WTC11 (cell line): ENCODE measurements at regions not wholly inside any gene's neighbourhood (a gene's known extent, or its start where the extent isn't known, plus 50 kb on each side); places are given as distances from the start of the nearest gene placed in this dataset.

Experiments used
- ATAC-seq: fragments of 200-7000 bp; cut with Tn5 transposase; 2 replicates; pipeline ENCODE4 v1.10.0; 2021; ENCODE audit warnings: mild to moderate bottlenecking, moderate library complexity
- CTCF ChIA-PET: fragments of 300-600 bp; sonication (Branson Sonifier 250); formaldehyde crosslinking; loops from one replicate; lab custom pipeline; 2021; ENCODE audit warnings: antibody characterized with exemption; lab: Charles Lee
- POLR2A ChIA-PET: fragments of 350-600 bp; sonication (Branson Sonifier 250); formaldehyde crosslinking; loops from one replicate; lab custom pipeline; 2021; ENCODE audit warnings: antibody characterized with exemption; lab: Charles Lee
- DNase-seq: peaks from one replicate; pipeline ENCODE4 v3.0.0; 2021; ENCODE audit warnings: low spot score
- H3K27ac Mint-ChIP-seq: 2 replicates; pipeline ENCODE4 v1.8.0; 2021; ENCODE audit warnings: mixed read lengths
- H3K27me3 Mint-ChIP-seq: 2 replicates; pipeline ENCODE4 v1.8.0; 2021; ENCODE audit warnings: low read depth, mild to moderate bottlenecking, moderate library complexity, mixed read lengths
- H3K36me3 Mint-ChIP-seq: 2 replicates; pipeline ENCODE4 v1.8.0; 2021; ENCODE audit warnings: mixed read lengths
- H3K4me1 Mint-ChIP-seq: 2 replicates; pipeline ENCODE4 v1.8.0; 2022; ENCODE audit warnings: mixed read lengths
- H3K4me3 Mint-ChIP-seq: 2 replicates; pipeline ENCODE4 v1.8.0; 2021; ENCODE audit warnings: mild to moderate bottlenecking, moderate library complexity, mixed read lengths
- H3K9me3 Mint-ChIP-seq: 2 replicates; pipeline ENCODE4 v1.8.0; 2021; ENCODE audit warnings: mixed read lengths
- CREM ChIP-seq: sonication (generic); formaldehyde crosslinking; IDR thresholded peaks from 2 replicates; pipeline ENCODE4 v1.8.1; 2022; ENCODE audit warnings: mild to moderate bottlenecking, missing genetic modification reagents, moderate library complexity
- ELF4 ChIP-seq: sonication (generic); formaldehyde crosslinking; IDR thresholded peaks from 2 replicates; pipeline ENCODE4 v1.8.1; 2022; ENCODE audit warnings: low read depth, mild to moderate bottlenecking, moderate library complexity, missing genetic modification reagents
- HMGA2 ChIP-seq: fragments of 250-450 bp; sonication (Bioruptor Pico); IDR thresholded peaks from 2 replicates; pipeline ENCODE4 v1.4.0; 2021; ENCODE audit warnings: mild to moderate bottlenecking, moderate library complexity
- JUN ChIP-seq: sonication (generic); formaldehyde crosslinking; IDR thresholded peaks from 2 replicates; pipeline ENCODE4 v1.8.0; 2023; ENCODE audit warnings: mild to moderate bottlenecking, missing genetic modification reagents
- MYBL2 ChIP-seq: sonication (generic); formaldehyde crosslinking; IDR thresholded peaks from 2 replicates; pipeline ENCODE4 v1.8.1; 2023; ENCODE audit warnings: mild to moderate bottlenecking, moderate library complexity, missing genetic modification reagents
- SMAD4 ChIP-seq: sonication (generic); formaldehyde crosslinking; IDR thresholded peaks from 2 replicates; pipeline ENCODE4 v1.8.0; 2022; ENCODE audit warnings: mild to moderate bottlenecking, missing genetic modification reagents
- TF ChIP-seq, protein P1 (sequence below): fragments of 200-600 bp; IDR thresholded peaks from 2 replicates; pipeline ENCODE4 v1.8.0; 2022; ENCODE audit warnings: antibody characterized with exemption
- TF ChIP-seq, protein P2 (sequence below): sonication (generic); formaldehyde crosslinking; IDR thresholded peaks from 2 replicates; pipeline ENCODE4 v1.8.0; 2022; ENCODE audit warnings: mild to moderate bottlenecking, missing genetic modification reagents
- TF ChIP-seq, protein P3 (sequence below): fragments of 250-450 bp; sonication (Bioruptor Pico); IDR thresholded peaks from 2 replicates; pipeline ENCODE4 v1.9.0; 2021; ENCODE audit warnings: mild to moderate bottlenecking
- TF ChIP-seq, protein P4 (sequence below): sonication (generic); formaldehyde crosslinking; conservative IDR thresholded peaks from 2 replicates; pipeline ENCODE4 v1.8.1; 2022; ENCODE audit warnings: mild to moderate bottlenecking, missing genetic modification reagents

DNA sequence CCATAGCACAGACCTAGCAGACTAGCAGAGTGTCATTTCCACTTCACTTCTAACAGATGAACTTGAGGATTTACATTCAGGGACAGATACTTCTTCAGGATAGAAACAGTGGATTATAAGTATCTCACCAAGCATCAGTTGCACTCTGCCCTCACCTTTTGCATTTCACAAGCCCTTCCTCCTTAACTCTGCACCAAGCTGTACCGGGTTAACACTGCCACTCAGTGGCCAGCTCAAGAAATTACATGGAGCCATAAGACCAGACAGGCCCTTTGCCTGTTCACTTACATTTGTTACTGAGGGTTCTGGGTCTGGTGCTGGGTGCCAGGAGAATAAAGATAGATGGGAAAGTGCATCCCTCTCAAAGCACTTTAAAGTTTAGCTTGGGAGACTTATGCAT lies 309.8 kb downstream of the SHANK2 start:
- no peak overlapping the region for H3K4me3 Mint-ChIP-seq
- peaks cover 41% of the 10 kb centered on the region for H3K9me3 Mint-ChIP-seq
- TF ChIP-seq ELF4 = no peak
- TF ChIP-seq, protein P1, sequence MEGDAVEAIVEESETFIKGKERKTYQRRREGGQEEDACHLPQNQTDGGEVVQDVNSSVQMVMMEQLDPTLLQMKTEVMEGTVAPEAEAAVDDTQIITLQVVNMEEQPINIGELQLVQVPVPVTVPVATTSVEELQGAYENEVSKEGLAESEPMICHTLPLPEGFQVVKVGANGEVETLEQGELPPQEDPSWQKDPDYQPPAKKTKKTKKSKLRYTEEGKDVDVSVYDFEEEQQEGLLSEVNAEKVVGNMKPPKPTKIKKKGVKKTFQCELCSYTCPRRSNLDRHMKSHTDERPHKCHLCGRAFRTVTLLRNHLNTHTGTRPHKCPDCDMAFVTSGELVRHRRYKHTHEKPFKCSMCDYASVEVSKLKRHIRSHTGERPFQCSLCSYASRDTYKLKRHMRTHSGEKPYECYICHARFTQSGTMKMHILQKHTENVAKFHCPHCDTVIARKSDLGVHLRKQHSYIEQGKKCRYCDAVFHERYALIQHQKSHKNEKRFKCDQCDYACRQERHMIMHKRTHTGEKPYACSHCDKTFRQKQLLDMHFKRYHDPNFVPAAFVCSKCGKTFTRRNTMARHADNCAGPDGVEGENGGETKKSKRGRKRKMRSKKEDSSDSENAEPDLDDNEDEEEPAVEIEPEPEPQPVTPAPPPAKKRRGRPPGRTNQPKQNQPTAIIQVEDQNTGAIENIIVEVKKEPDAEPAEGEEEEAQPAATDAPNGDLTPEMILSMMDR = peak; percentile 56
- DNase-seq (peak; percentile 29), ATAC-seq (peak; percentile 51)
- H3K27ac Mint-ChIP-seq = no peak overlapping the region
- peaks cover 44% of the 10 kb centered on the region for H3K36me3 Mint-ChIP-seq
- POLR2A ChIA-PET = no interaction called here
- peaks cover 5% of the 10 kb centered on the region for H3K27me3 Mint-ChIP-seq
- CTCF ChIA-PET = interaction anchor here (0.6 to 1.8 kb wide), 6 partner anchors 9 to 545 kb away, joined by 3 to 9 read pairs (median 5); no protein-coding TSS in a partner anchor
- peaks cover 3% of the 10 kb centered on the region; the same call in 1 of the 2 replicates for H3K4me1 Mint-ChIP-seq

DNA sequence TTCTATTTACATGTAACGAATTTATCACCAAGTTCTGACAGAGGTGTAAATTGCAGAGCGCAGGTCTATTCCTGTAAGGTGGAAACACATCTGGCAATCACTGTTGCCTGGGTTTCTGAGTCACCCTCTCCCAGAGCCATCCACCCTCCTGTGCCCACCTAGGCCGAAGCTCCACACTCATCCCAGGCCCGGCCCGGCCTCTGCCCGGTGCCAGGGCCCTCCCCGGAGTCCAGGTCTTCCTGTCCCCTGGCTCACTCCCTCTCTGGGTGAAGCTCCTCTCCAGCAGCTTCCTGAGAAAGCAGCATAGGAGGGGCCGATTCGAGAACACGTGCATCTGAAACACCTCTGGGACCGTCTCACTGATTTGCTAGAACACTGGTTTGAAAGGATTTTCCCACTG lies 308.2 kb downstream of the SHANK2 start:
- H3K9me3 Mint-ChIP-seq = peaks cover 46% of the 10 kb centered on the region
- TF ChIP-seq, protein P2, sequence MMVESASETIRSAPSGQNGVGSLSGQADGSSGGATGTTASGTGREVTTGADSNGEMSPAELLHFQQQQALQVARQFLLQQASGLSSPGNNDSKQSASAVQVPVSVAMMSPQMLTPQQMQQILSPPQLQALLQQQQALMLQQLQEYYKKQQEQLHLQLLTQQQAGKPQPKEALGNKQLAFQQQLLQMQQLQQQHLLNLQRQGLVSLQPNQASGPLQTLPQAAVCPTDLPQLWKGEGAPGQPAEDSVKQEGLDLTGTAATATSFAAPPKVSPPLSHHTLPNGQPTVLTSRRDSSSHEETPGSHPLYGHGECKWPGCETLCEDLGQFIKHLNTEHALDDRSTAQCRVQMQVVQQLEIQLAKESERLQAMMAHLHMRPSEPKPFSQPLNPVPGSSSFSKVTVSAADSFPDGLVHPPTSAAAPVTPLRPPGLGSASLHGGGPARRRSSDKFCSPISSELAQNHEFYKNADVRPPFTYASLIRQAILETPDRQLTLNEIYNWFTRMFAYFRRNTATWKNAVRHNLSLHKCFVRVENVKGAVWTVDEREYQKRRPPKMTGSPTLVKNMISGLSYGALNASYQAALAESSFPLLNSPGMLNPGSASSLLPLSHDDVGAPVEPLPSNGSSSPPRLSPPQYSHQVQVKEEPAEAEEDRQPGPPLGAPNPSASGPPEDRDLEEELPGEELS = no peak
- TF ChIP-seq HMGA2 (CRISPR knock-in tag) = no peak
- TF ChIP-seq JUN (CRISPR knock-in tag) = no peak
- no peak for TF ChIP-seq CREM (CRISPR knock-in tag)
- no peak for TF ChIP-seq SMAD4 (CRISPR knock-in tag)
- ChIA-PET CTCF (interaction anchor here (1.4 kb wide), 1 partner anchor 129 kb away, joined by 4 read pairs; no protein-coding TSS in a partner anchor), POLR2A (no interaction called here)
- peaks cover 5% of the 10 kb centered on the region for H3K27me3 Mint-ChIP-seq
- H3K36me3 Mint-ChIP-seq = peaks cover 42% of the 10 kb centered on the region
- peaks cover 4% of the 10 kb centered on the region; the same call in 1 of the 2 replicates for H3K4me1 Mint-ChIP-seq
- no peak overlapping the region for H3K4me3 Mint-ChIP-seq
- no peak overlapping the region for H3K27ac Mint-ChIP-seq
- ATAC-seq = no peak
- DNase-seq = no peak

DNA sequence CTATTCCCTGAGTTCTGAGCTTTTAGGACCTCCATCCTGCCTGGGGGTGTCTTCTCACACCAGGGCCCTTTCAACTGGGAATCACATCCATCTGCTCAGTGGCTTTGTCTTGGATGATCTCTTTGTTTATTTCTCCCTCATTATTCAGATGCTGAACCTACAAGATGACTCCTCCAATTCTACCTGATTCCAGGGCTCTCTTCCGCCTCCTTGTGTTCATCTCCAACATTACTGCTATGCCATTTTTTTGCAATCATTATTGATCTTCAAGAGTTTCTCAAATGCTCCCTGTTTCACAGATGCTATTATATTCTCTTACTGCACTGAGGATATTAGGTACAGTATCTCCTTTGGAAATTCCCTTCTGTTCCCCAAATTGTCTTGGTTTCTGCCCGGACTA lies 307.7 kb downstream of the SHANK2 start:
- no peak overlapping the region for H3K27ac Mint-ChIP-seq
- H3K27me3 Mint-ChIP-seq = peaks cover 5% of the 10 kb centered on the region
- H3K4me3 Mint-ChIP-seq = no peak overlapping the region
- CTCF ChIA-PET = interaction anchor here (1.3 to 1.4 kb wide), 2 partner anchors 130 to 148 kb away, joined by 4 to 5 read pairs; no protein-coding TSS in a partner anchor
- no peak for DNase-seq
- TF ChIP-seq MYBL2 = no peak
- TF ChIP-seq, protein P3, sequence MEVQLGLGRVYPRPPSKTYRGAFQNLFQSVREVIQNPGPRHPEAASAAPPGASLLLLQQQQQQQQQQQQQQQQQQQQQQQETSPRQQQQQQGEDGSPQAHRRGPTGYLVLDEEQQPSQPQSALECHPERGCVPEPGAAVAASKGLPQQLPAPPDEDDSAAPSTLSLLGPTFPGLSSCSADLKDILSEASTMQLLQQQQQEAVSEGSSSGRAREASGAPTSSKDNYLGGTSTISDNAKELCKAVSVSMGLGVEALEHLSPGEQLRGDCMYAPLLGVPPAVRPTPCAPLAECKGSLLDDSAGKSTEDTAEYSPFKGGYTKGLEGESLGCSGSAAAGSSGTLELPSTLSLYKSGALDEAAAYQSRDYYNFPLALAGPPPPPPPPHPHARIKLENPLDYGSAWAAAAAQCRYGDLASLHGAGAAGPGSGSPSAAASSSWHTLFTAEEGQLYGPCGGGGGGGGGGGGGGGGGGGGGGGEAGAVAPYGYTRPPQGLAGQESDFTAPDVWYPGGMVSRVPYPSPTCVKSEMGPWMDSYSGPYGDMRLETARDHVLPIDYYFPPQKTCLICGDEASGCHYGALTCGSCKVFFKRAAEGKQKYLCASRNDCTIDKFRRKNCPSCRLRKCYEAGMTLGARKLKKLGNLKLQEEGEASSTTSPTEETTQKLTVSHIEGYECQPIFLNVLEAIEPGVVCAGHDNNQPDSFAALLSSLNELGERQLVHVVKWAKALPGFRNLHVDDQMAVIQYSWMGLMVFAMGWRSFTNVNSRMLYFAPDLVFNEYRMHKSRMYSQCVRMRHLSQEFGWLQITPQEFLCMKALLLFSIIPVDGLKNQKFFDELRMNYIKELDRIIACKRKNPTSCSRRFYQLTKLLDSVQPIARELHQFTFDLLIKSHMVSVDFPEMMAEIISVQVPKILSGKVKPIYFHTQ (CRISPR knock-in tag) = no peak
- TF ChIP-seq, protein P4, sequence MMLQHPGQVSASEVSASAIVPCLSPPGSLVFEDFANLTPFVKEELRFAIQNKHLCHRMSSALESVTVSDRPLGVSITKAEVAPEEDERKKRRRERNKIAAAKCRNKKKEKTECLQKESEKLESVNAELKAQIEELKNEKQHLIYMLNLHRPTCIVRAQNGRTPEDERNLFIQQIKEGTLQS = no peak
- TF ChIP-seq, protein P1 = peak; percentile 41; the same call in 1 of the 2 replicates
- H3K4me1 Mint-ChIP-seq = peaks cover 7% of the 10 kb centered on the region; the same call in 1 of the 2 replicates
- POLR2A ChIA-PET = no interaction called here
- no peak for ATAC-seq
- peaks cover 46% of the 10 kb centered on the region for H3K9me3 Mint-ChIP-seq
- peaks cover 42% of the 10 kb centered on the region for H3K36me3 Mint-ChIP-seq
